Common myeloid progenitor, CD34-positive (primary cell): ENCODE measurements at regions not wholly inside any gene's neighbourhood (a gene's known extent, or its start where the extent isn't known, plus 50 kb on each side); places are given as distances from the start of the nearest gene placed in this dataset.

ENCODE experiments used
- CTCF ChIA-PET: fragments of 350-600 bp; sonication (Branson Sonifier 250); formaldehyde crosslinking; loops from one replicate; lab custom pipeline; 2021; ENCODE audit warnings: antibody characterized with exemption; lab: Charles Lee
- POLR2A ChIA-PET: fragments of 350-600 bp; sonication (Branson Sonifier 250); formaldehyde crosslinking; loops from one replicate; lab custom pipeline; 2021; ENCODE audit warnings: antibody characterized with exemption; lab: Charles Lee
- DNase-seq, 3 donors: peaks; one replicate each; pipeline versions ENCODE4 v3.0.0 to v3.0.0-alpha.2; 2013
- H3K27ac ChIP-seq, 2 experiments: 1 replicate in 1 of 2; 2 replicates in 1 of 2; pipeline ENCODE4 v1.7.0; 2013; ENCODE audit warnings: inconsistent platforms in 2 of 2, low read length in 2 of 2, mild to moderate bottlenecking in 2 of 2, low read depth in 1 of 2, moderate library complexity in 1 of 2; ENCODE audit not compliant: severe bottlenecking in 2 of 2, insufficient read depth in 1 of 2, poor library complexity in 1 of 2
- H3K27me3 ChIP-seq, 5 experiments: replicated peaks in 2 of 5; 1 replicate in 3 of 5; 2 replicates in 2 of 5; pipeline versions ENCODE4 v1.6.1 to v1.7.0; 2013; ENCODE audit warnings: low read length in 4 of 5, mild to moderate bottlenecking in 2 of 5, moderate library complexity in 2 of 5, inconsistent platforms in 1 of 5; ENCODE audit not compliant: insufficient read depth in 5 of 5, control insufficient read depth in 4 of 5
- H3K36me3 ChIP-seq, 4 experiments: 1 replicate in 2 of 4; 2 replicates in 2 of 4; pipeline versions ENCODE4 v1.6.1 to v1.7.0; 2013; ENCODE audit warnings: low read length in 3 of 4, control low read depth in 1 of 4, mild to moderate bottlenecking in 1 of 4; ENCODE audit not compliant: control insufficient read depth in 4 of 4, insufficient read depth in 4 of 4
- H3K4me1 ChIP-seq, 4 experiments: 1 replicate in 3 of 4; 2 replicates in 1 of 4; pipeline versions ENCODE4 v1.6.1 to v1.7.1; 2013; ENCODE audit warnings: low read length in 3 of 4, mild to moderate bottlenecking in 3 of 4, control low read depth in 1 of 4, inconsistent platforms in 1 of 4, moderate library complexity in 1 of 4; ENCODE audit not compliant: control insufficient read depth in 4 of 4, insufficient read depth in 4 of 4; ENCODE audit errors: control extremely low read depth in 1 of 4
- H3K4me3 ChIP-seq, 7 experiments: 1 replicate in 4 of 7; 2 replicates in 3 of 7; pipeline versions ENCODE4 v1.5.1 to v1.7.0; 2013; ENCODE audit warnings: mild to moderate bottlenecking in 7 of 7, low read length in 6 of 7, moderate library complexity in 6 of 7, inconsistent platforms in 2 of 7, low read depth in 2 of 7, control low read depth in 1 of 7; ENCODE audit not compliant: insufficient read depth in 4 of 7, control insufficient read depth in 1 of 7; ENCODE audit errors: extremely low read depth in 1 of 7
- H3K9me3 ChIP-seq, 5 experiments: 1 replicate in 4 of 5; 2 replicates in 1 of 5; pipeline versions ENCODE4 v1.6.1 to v1.7.1; 2013; ENCODE audit warnings: low read length in 4 of 5, mild to moderate bottlenecking in 2 of 5, inconsistent platforms in 1 of 5, low read depth in 1 of 5, moderate library complexity in 1 of 5; ENCODE audit not compliant: control insufficient read depth in 4 of 5, insufficient read depth in 2 of 5; ENCODE audit errors: control extremely low read depth in 1 of 5
- WGBS: methylation state at CpG from one replicate; pipeline ENCODE4 v1.1.5; 2013; ENCODE audit not compliant: insufficient coverage; 5-methylcytosine and 5-hydroxymethylcytosine counted together

- POLR2A ChIA-PET: no interaction called here
- H3K36me3 ChIP-seq: no peaks in the 10 kb centered on the region
- no peaks in the 10 kb centered on the region for H3K9me3 ChIP-seq
- peaks cover 0 to 53% (median 8%) of the 10 kb centered on the region in 5 experiments for H3K27me3 ChIP-seq
- 93% methylated on average over 4 of the region's 4 CpGs for WGBS
- CTCF ChIA-PET: no interaction called here
- no peak overlapping the region for H3K27ac ChIP-seq
- no peaks in the 10 kb centered on the region for H3K4me1 ChIP-seq
- DNase-seq: no peak
- no peak overlapping the region for H3K4me3 ChIP-seq
Observed at GRCh38 chr16:54215471-54215870, 71.1 kb downstream of the IRX3 start.

DNA sequence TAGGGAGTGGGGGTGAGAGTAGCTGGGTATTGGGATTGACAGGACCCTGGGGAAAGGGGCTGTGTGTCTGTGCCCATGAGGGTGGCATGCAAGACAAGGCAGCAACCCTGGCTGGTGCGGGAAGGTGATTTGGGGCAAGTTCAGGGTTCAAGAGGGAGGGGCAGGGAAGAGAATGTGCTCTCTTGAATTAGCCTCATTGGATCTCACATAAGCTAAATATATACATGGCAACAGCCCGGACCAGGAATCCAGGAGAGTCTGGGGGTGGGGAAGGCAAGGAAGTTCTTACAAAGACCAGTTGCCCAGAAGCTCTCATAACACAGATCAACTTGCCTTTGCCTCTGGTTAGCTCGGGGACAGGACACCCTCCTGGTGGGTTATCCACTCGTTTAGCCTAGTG, 73.3 kb downstream of the IRX3 start:
- 68% methylated on average over 4 of the region's 4 CpGs for WGBS
- no peaks in the 10 kb centered on the region for H3K36me3 ChIP-seq
- ChIA-PET CTCF (no interaction called here), POLR2A (no interaction called here)
- peaks cover 0 to 63% (median 8%) of the 10 kb centered on the region in 5 experiments for H3K27me3 ChIP-seq
- H3K27ac ChIP-seq: no peak overlapping the region
- DNase-seq: no peak
- H3K4me1 ChIP-seq: no peaks in the 10 kb centered on the region
- no peaks in the 10 kb centered on the region for H3K9me3 ChIP-seq
- no peak overlapping the region for H3K4me3 ChIP-seq

GRCh38 chr16:54212893-54213292, 73.7 kb downstream of the IRX3 start:
- ChIA-PET CTCF (no interaction called here), POLR2A (no interaction called here)
- Histone ChIP-seq H3K9me3 (no peaks in the 10 kb centered on the region), H3K36me3 (no peaks in the 10 kb centered on the region), H3K27ac (no peak overlapping the region), H3K4me1 (no peaks in the 10 kb centered on the region), H3K4me3 (no peak overlapping the region), H3K27me3 (peaks cover 0 to 60% (median 8%) of the 10 kb centered on the region in 5 experiments)
- 97% methylated on average over 9 of the region's 10 CpGs for WGBS
- no peak for DNase-seq

DNA sequence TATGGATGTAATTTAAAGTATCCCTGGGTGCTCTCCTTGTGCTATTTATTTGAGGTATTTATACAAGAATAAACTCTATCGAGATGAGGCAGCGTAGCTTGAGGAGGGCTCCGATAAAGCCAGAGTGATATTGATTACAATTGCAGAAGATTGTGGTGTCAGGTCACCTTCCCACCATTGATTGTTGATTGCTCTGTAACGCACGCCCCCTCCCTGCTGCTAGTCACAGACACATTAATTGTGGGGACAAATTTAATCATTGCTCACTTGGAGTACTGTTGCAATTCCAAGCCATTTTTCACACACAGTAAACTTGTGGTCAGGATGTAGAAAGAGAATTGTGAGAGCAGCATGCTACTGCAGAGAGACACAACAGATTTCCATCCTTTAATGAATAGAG, 75.4 kb downstream of the IRX3 start:
- H3K4me1 ChIP-seq: no peaks in the 10 kb centered on the region
- no peaks in the 10 kb centered on the region for H3K9me3 ChIP-seq
- CTCF ChIA-PET: no interaction called here
- DNase-seq: no peak
- POLR2A ChIA-PET: no interaction called here
- no peak overlapping the region for H3K4me3 ChIP-seq
- no peaks in the 10 kb centered on the region for H3K36me3 ChIP-seq
- no peak overlapping the region for H3K27ac ChIP-seq
- WGBS: 100% methylated on average over 2 of the region's 5 CpGs
- H3K27me3 ChIP-seq: peaks cover 0 to 58% (median 8%) of the 10 kb centered on the region in 5 experiments

DNA sequence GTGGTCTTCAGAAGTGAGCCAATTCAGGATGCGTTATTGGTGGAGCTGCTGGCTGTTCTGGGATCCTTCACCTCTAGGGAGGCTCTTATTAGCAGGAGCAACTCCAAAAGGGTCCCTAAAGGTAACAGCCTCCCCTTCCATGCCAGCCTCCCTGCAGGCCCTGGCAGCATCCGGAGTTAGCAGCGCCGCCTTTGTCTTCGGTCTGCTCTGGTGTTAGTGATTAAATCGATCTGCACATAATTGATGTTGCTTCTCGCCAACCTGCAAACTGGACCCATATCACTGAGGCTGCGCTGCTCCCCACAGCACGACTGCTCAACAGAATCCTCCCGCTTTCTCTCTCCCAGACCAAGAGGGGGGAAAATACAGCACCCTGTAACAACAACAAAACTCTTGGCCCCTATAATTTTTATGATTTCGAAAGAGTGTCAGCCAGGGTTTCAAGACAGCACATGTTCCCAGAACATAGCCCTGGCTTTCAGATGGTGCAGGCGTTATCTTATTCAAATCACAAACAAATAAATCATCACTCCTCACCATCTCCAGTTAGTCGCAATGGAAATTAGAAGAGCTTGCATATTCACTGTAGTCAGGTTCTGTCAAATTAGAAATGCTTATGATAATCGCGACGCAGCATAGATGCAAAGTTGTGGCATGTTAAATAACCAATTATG, 76.0 kb downstream of the IRX3 start:
- H3K4me1 ChIP-seq: no peaks in the 10 kb centered on the region
- no peaks in the 10 kb centered on the region for H3K36me3 ChIP-seq
- ChIA-PET POLR2A (no interaction called here), CTCF (no interaction called here)
- no peak for DNase-seq
- no peak overlapping the region for H3K27ac ChIP-seq
- peaks cover 0 to 62% (median 8%) of the 10 kb centered on the region in 5 experiments for H3K27me3 ChIP-seq
- no peaks in the 10 kb centered on the region for H3K9me3 ChIP-seq
- 94% methylated on average over 10 of the region's 16 CpGs for WGBS
- no peak overlapping the region for H3K4me3 ChIP-seq

DNA sequence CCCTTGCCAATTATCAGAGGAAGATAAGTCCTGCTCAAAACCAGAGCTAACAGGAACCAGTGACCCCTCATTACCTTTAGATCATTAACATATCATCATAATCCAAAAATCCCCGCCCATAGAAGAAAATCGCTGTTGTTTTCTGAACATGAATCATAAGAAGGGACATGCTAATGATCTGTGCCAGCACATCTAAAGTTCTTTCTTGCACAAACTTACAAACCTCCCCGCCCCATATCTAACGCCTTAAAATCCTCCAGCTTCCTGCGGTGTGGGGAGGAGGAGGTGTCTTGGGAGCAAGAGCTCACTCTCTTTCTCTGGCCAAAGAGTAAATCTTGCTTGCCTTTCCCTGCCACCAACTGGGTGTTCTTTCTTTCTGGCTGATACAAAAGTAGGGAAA, 78.3 kb downstream of the IRX3 start:
- Histone ChIP-seq H3K27me3 (peaks cover 0 to 53% (median 5%) of the 10 kb centered on the region in 5 experiments), H3K4me1 (no peaks in the 10 kb centered on the region), H3K9me3 (no peaks in the 10 kb centered on the region), H3K4me3 (no peak overlapping the region), H3K36me3 (no peaks in the 10 kb centered on the region), H3K27ac (no peak overlapping the region)
- 67% methylated on average over 1 of the region's 5 CpGs for WGBS
- POLR2A ChIA-PET: no interaction called here
- no peak for DNase-seq
- CTCF ChIA-PET: no interaction called here

DNA sequence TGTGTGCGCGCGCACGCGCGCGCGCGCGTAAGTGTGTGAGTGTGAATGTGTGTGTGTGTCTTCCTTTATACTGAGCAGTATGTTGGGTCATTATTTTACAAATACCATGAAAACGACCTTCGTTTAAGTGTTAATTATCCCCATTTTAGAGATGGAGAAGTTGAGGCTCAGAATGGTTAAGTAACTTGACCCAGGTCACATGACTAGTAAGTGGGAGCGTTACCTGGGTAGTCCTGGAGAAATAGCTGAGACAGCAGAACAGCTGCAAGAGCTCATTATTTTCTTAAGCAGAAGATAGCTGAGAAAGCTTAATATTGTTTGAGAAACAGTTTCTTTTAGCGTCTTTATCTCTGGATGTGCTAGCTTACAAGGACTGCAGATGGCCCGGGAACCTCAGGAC, 78.8 kb downstream of the IRX3 start:
- 70% methylated on average over 13 of the region's 15 CpGs for WGBS
- POLR2A ChIA-PET: no interaction called here
- Histone ChIP-seq H3K9me3 (no peaks in the 10 kb centered on the region), H3K27ac (no peak overlapping the region), H3K4me3 (no peak overlapping the region), H3K36me3 (no peaks in the 10 kb centered on the region), H3K4me1 (no peaks in the 10 kb centered on the region), H3K27me3 (peaks cover 0 to 49% (median 5%) of the 10 kb centered on the region in 5 experiments)
- CTCF ChIA-PET: no interaction called here
- no peak for DNase-seq
